ENCODE measurements at regions not wholly inside any gene's neighbourhood (a gene's known extent, or its start where the extent isn't known, plus 50 kb on each side); places are given as distances from the start of the nearest gene placed in this dataset.

- no peak for DNase-seq
Observed at GRCh38 chr17:72394531-72394930, 273.7 kb downstream of the SOX9 start.

GRCh38 chr17:72396121-72396520 lies 275.3 kb downstream of the SOX9 start:
- no peak for DNase-seq

GRCh38 chr17:72397223-72397667 lies 276.4 kb downstream of the SOX9 start:
- DNase-seq, result no peak

GRCh38 chr17:72397687-72398086 lies 276.9 kb downstream of the SOX9 start:
- DNase-seq, result no peak

GRCh38 chr17:72399023-72399607 lies 278.3 kb downstream of the SOX9 start:
- no peak for DNase-seq

GRCh38 chr17:72399608-72400487 lies 279.0 kb downstream of the SOX9 start:
- DNase-seq, result no peak

- no peak for DNase-seq
Observed at GRCh38 chr17:72400488-72400827, 279.6 kb downstream of the SOX9 start.

GRCh38 chr17:72400863-72401262 lies 280.0 kb downstream of the SOX9 start:
- no peak for DNase-seq

GRCh38 chr17:72401883-72402726 lies 281.3 kb downstream of the SOX9 start:
- no peak for DNase-seq

GRCh38 chr17:72402727-72403210 lies 281.9 kb downstream of the SOX9 start:
- DNase-seq, result no peak

GRCh38 chr17:72403713-72404209 lies 282.9 kb downstream of the SOX9 start:
- no peak for DNase-seq

- no peak for DNase-seq
Observed at GRCh38 chr17:72404872-72405271, 284.1 kb downstream of the SOX9 start.

GRCh38 chr17:72405662-72406230 lies 284.9 kb downstream of the SOX9 start:
- no peak for DNase-seq

- no peak for DNase-seq
Observed at GRCh38 chr17:72406498-72406897, 285.7 kb downstream of the SOX9 start.

- peak; percentile 76 for DNase-seq
Observed at GRCh38 chr17:72407336-72407909, 286.6 kb downstream of the SOX9 start.

- DNase-seq, result no peak
Observed at GRCh38 chr17:72407931-72408330, 287.1 kb downstream of the SOX9 start.

GRCh38 chr17:72408641-72409040 lies 287.8 kb downstream of the SOX9 start:
- no peak for DNase-seq

GRCh38 chr17:72409405-72410002 lies 288.7 kb downstream of the SOX9 start:
- DNase-seq, result no peak

GRCh38 chr17:72411124-72411563 lies 290.3 kb downstream of the SOX9 start:
- DNase-seq, result no peak

- peak; percentile 45 for DNase-seq
Observed at GRCh38 chr17:72412650-72413076, 291.8 kb downstream of the SOX9 start.

GRCh38 chr17:72413077-72414031 lies 292.5 kb downstream of the SOX9 start:
- no peak for DNase-seq
